Dermis blood vessel endothelial cell (primary cell): ENCODE measurements at regions not wholly inside any gene's neighbourhood (a gene's known extent, or its start where the extent isn't known, plus 50 kb on each side); places are given as distances from the start of the nearest gene placed in this dataset.

ENCODE experiments used
- DNase-seq: peaks from one replicate; pipeline ENCODE4 v3.0.0; 2010

GRCh38 chr4:32789026-32789608, 2068.9 kb downstream of the PCDH7 start:
- DNase-seq, result no peak

GRCh38 chr4:32790803-32791202, 2070.6 kb downstream of the PCDH7 start:
- DNase-seq, result no peak

DNA sequence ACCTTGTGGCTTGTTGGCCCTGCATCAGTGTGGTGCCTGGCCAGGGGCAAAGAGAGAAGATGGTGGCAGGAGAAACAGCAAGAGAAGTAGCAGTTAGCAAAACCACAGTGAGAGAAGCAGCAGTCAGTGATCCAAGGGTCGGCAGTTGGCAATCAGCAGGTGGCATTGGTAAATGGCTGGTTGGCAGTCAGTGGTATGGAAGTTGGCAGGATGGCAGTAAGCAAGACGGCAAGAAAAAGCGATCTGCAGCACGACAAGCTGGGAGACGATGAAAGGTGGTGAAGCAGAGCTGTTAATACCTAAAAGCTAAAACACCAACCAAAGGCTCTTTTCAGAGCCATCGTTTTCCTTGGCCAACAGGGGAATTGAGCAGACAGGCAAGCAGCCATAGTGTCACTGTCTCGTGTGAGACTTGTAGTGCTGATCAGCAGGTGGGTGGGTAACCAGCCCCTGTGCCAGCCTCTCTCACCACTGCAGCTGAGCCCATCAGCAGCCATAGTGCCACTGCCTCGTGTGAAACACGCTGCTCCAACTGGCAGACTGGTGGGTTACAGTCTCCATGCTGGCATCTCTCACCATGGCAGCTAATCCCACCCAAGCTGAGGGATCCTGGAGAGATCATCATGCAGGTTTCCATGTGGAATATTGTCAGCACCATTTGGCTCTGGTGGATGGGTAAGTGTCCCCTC, 2078.4 kb downstream of the PCDH7 start:
- DNase-seq, result no peak

- DNase-seq, result no peak
Measured at GRCh38 chr4:32824336-32824735, 2104.2 kb downstream of the PCDH7 start.

GRCh38 chr4:32826169-32826568, 2106.0 kb downstream of the PCDH7 start:
- DNase-seq, result no peak

DNA sequence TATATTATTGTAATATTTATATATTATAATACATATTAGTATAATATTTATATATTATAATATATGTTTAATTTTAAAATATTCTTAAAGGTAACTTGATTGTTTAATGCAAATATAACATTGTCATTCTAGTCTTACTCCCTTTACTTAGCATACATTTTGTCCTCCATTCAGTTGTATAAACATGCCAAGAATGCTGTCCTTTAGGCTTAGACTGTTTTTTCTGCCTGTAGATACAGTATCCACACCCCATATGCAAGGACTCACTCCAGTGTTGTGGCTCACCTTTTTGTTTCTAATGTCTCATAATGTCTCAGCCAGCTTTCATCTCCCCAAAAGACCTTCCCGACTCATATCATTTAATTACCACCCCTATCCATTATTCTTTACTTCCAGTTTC, 2110.0 kb downstream of the PCDH7 start:
- DNase-seq, result no peak

DNA sequence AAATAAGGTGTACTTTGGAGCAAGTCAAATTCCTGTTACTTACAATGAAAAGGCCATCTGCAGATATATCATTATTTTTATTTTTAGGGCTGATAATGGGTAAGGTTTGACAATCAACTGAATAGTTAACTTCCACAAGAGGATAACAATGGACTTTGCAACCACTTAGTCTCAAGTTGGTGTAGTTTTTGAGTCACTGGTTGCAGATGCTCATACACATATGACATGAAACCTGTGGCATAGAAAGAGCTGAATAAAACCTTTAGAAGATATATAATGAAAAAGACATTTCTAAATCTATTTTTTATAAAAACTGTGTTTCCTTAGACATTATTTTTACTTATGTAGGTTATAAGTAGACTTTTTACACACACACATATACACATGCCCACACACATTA, 2110.9 kb downstream of the PCDH7 start:
- no peak for DNase-seq

DNA sequence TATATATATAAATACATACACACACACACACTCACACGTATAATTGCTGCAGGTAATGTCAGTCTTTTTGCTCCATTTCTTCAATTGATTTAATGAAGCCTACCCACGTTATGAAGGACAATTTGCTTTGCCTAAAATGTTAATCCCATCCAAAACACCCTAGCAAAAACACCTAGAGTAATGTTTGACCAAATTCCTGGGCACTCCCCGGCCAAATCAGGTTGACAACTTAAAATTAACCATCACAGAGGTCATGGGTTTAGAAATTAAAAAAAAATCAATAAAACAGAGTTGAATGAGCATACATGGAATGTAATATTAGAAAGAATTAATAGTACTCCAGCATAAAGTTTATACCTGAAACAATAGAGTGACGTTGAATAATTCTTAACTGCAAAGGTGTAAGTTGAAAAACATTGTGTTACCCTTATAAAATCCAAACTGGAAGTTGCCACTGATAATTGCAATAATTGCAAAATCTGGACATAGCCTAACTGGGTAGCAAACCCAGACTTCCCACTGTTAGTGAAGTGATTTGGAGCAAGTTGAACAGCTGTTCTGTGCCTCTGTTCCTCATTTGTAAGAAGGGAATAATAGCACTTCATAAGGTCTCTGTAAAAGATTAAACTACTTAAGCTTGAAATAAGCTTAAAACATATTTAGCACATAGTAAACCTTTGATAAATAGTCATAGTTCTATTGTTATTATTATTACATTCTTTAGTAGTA, 2120.5 kb downstream of the PCDH7 start:
- no peak for DNase-seq

- DNase-seq, result no peak
Measured at GRCh38 chr4:32841217-32841616, 2121.0 kb downstream of the PCDH7 start.

- no peak for DNase-seq
Measured at GRCh38 chr4:32847461-32847860, 2127.3 kb downstream of the PCDH7 start.

- DNase-seq, result no peak
Measured at GRCh38 chr4:32855622-32856021, 2135.5 kb downstream of the PCDH7 start.

- DNase-seq, result no peak
Measured at GRCh38 chr4:32858361-32858760, 2138.2 kb downstream of the PCDH7 start.

DNA sequence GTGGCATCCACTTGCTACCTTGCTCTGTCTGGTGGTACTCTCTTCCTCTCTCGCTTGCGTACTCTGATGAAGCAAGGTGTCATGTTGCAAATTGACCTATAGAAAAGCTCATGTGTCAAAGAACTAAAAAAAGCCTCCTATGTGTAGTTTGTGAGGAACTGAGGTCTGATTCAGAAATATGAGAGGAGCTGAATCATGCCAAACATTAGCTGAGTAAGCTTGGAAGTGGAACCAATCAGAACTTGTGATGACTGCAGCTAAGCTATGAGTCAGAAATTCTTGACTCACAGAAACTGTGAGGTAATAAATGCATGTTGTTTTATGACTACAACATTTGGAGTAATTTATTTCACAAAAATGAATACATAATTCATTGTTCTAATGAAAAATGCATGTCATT, 2138.8 kb downstream of the PCDH7 start:
- DNase-seq, result no peak

- no peak for DNase-seq
Measured at GRCh38 chr4:32864713-32865351, 2144.7 kb downstream of the PCDH7 start.

DNA sequence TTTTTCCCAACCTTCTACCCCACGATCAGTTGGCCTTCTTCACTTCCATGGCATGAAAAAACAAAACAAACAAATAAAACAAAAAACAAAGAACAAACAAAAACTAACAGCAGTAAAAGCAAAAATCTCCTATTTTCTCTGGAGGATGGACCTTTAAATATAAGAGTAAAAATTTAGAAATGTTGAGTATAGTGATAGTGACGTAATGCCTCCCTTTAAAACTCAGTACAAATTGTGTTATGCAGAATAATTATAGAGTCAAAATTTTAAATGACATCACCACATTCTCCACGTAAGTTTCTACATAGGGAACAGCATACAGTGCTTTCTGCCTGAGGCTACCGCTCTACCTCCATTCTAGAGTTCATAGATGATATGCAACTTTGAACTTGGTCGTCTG, 2156.4 kb downstream of the PCDH7 start:
- DNase-seq, result no peak

DNA sequence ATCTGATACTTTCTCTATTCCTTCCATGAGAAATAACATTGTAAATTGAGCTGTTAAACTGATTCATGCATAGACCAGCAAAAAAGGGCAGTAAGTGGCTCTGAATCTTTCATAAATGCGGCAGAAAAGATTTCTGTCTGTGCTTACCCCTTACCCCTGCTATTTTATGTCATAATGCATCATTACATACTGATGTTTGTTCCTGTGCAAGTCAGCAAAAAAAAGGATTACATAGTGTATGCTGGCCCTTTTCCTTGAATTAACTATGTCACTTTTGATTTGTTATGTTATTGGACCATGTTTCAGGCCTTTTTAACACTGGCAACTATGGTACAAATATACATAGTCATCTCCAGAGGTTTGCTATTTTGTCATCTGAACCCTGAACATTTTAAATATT, 2159.7 kb downstream of the PCDH7 start:
- no peak for DNase-seq

DNA sequence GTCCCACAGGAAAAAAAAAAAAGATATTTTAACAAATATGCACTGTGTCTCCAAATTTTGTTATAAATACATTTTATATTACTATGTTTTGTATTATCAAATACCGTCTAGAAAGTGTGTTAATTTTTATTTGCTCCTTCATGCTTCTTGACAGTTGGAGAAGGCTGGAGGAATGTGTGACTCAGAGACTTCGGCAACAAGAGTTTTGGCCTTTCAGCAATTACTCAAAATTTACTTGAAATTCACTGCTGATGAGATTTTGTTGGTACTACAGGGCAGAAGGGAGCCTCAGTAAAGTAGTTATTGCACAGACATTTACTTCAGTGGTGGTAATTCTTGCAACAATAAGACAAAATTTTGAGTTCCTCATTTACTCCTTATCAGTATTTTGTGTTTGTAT, 2164.0 kb downstream of the PCDH7 start:
- no peak for DNase-seq

GRCh38 chr4:32890398-32890797, 2170.2 kb downstream of the PCDH7 start:
- DNase-seq, result no peak

DNA sequence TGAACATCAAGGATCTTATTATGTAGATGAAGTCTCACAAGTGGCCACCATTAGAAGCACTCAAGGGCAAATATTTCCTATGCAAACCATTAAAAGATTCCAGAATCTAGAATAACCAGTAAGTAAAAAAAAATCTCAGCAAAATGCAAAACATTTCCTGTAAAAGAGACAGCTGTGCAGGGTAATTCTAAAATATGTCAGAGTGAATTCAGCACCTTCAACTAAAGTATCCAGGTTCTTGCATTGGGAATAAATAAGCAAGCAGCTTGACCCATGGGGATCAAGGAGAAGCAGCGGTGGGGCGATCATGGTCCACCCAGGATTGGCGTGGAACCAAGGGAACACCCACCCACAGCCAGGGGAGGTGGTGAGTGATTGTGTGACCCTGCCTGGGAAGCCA, 2188.9 kb downstream of the PCDH7 start:
- DNase-seq, result no peak

- no peak for DNase-seq
Measured at GRCh38 chr4:32909736-32910135, 2189.6 kb downstream of the PCDH7 start.

DNA sequence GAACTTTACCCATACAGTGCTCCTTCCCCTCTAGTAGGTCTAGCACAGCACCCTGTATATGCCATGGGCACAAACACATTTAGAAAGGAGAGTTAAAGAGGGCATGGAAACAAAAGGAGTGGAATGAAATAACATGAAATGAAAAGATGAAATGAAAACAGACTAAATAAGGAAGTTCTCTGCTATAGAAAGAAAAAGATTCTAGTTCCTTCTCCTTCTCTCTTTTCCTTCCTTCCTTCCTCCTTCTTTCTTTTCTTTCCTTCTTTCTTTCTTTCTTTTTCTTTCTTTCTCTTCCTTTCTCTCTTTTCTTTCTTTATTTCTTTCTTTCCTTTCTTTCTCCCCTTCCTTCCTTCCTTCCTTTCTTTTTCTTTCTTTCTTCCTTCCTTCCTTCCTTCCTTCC, 2197.4 kb downstream of the PCDH7 start:
- no peak for DNase-seq

DNA sequence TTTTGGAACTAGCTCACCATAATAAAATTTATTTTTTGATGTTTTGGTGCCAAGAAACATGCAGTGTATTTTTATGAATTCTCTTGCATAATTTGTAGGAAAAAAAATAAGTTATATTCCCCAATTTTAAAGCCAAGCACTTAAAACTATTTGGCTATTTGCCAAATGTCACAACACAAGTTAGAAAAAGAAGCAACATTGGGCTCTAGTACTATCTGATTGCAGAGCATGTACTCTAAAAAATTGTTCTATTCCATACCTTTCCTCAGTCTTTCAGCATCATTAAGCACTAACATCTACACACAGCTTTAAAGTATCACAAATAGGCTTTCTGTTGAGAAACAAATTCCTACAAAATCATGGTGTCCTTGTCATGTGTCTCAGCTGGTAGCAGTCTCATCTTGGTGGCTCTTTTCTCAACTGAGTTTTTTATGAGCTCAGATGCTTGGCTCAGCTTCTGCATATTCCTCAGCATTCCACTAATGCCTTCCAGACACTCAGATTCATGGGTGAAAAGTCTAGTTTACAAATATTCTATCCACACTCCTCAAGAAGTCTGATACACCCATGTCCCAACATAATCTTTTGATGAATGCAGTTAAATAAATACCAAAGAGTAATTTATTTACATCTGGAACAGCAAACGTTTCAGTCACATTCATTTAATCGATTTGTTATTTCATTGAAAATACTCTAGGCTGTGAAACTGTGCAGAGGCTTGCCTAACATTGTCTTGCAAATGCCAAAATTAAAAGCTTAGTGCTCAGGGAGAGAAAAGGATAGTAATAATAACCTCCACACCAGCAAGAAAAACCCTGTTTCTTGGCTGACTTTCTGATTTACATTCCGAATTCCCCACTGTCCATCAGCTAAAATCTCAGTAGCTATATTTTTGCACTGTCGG, 2209.9 kb downstream of the PCDH7 start:
- no peak for DNase-seq

GRCh38 chr4:32930700-32931099, 2210.5 kb downstream of the PCDH7 start:
- no peak for DNase-seq
